Fibroblast of lung (primary cell): ENCODE measurements at regions not wholly inside any gene's neighbourhood (a gene's known extent, or its start where the extent isn't known, plus 50 kb on each side); places are given as distances from the start of the nearest gene placed in this dataset.

Experiments
- CTCF ChIP-seq, 2 donors: IDR thresholded peaks in 1 of 2; conservative IDR thresholded peaks in 1 of 2; 1 replicate in 1 of 2; 2 replicates in 1 of 2; pipeline ENCODE4 v1.5.1; 2011 to 2012; ENCODE audit warnings: low read length in 2 of 2, control low read depth in 1 of 2, inconsistent platforms in 1 of 2, low read depth in 1 of 2, mild to moderate bottlenecking in 1 of 2
- EZH2 ChIP-seq: IDR thresholded peaks from 2 replicates; pipeline ENCODE4 v1.5.1; 2012; ENCODE audit warnings: low read length, control low read depth, mild to moderate bottlenecking; ENCODE audit errors: missing control alignments

GRCh38 chr9:75201480-75202209, 113.3 kb downstream of the OSTF1 start:
- TF ChIP-seq CTCF (conservative IDR thresholded peaks at IDR 0.05 in 1 of 2, IDR thresholded peaks at IDR 0.05 in 1 of 2; ENCODE audit: low read depth in 1 of 2, low read length in 2 of 2) (no peak), EZH2 (no peak)
